HG03060 (cell line): ENCODE measurements at regions not wholly inside any gene's neighbourhood (a gene's known extent, or its start where the extent isn't known, plus 50 kb on each side); places are given as distances from the start of the nearest gene placed in this dataset.
"Not testable (repeated sequence)": the region's sequence is repeated elsewhere in the genome, so short reads cannot be mapped to it uniquely, and the experiment has no call there.

Experiments
- ATAC-seq: cut with Tn5 transposase; IDR thresholded peaks from one replicate; pipeline ENCODE4 v1.9.1; 2021; ENCODE audit warnings: low read depth, moderate number of reproducible peaks; ENCODE audit not compliant: unreplicated experiment

DNA sequence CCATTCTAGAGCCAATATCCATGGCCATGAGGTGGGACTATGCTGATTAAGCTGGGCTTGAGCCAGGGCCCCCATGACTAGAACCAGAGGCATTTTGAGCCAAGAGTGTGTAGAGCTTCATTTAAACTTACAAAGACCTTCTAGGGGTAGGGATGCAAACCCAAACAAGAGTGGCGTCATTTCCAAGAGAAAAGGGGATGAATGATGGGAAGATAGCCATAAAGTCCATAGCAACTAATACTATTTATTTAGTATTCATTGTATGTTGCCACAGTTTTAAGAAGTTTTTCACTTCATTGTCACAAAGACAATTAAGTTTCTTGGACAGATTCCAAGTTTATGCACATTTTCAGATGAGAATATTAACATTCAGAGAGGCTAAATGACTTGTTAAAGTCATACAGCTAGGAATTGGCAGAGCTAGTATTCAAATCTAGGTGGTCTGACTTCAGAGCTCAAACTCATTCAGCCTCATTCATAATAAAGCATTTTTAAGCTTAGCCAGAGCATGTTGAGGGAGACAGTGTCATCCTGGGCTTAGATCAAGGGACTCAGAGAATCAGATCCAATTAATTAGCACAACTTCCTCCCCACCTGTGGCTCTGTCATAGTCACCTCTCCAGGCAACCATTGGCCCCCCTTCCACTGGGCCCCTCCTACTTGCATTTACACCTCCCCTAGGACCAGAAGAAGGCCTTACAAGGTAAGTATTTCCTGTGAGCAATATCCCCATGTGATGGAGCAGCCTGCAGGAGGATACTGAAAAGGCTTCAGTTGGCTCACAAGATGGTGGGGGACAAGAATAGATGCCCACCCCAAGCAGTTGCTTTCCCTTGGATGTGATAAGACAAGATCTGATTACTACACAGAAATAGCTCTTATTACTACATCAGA is 95.0 kb upstream of the PCSK1 start:
- ATAC-seq: no peak

DNA sequence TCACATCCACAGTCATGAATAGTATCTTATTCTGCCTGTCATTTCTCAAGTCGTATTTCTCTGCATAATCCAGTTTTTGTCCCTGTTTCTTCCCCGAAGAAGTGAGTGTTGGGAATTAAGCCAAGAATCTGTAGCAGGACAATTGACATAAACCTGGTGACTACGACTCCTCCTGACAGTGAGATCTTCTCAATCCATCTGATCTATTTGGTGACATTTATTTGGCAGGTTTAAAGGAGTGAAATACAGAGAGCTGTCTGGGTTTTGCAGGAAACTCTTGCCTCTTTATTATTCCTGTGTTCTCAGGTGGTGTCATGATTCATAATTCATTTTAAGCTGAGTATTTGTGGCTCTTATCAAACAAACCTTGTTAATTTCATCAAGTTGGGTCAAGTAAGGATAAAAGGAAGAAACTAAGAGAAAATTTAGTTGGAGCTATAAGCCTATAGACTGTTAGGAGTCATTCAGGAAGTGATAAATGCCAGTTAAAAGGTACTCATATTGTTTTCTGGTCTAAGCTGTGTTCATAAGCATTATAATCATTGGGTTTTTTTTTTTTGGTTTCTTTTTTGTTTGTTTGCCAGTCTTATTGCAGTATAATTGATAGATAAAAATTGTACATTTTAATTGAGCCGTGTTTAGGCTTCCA is 95.9 kb upstream of the PCSK1 start:
- ATAC-seq: no peak

- ATAC-seq: no peak
Measured at GRCh38 chr5:96529559-96529958, 96.5 kb upstream of the PCSK1 start.

DNA sequence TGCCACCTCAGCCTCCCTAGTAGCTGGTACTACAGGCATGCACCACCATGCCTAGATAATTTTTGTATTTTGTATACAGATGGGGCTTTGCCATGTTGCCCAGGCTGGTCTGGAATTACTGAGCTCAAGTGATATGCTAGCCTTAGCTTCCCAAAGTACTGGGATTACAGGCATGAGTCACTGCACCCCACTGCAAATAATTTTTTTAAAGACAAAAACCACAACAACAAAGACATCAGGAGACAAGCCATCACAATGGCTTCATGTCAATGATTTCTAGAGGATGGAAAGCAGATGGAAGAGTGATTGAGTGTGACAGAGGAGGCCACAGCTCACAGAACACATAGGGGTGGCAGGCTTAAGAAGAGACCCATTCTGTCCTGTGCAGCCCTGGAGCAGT is 97.9 kb upstream of the PCSK1 start:
- ATAC-seq: no peak

- ATAC-seq: no peak
Measured at GRCh38 chr5:96533371-96533770, 100.3 kb upstream of the PCSK1 start.

GRCh38 chr5:96537386-96537785 is 104.3 kb upstream of the PCSK1 start:
- ATAC-seq: no peak

GRCh38 chr5:96538808-96539250 is 105.8 kb upstream of the PCSK1 start:
- ATAC-seq: no peak

GRCh38 chr5:96546120-96546519 is 113.1 kb upstream of the PCSK1 start:
- ATAC-seq: no peak

DNA sequence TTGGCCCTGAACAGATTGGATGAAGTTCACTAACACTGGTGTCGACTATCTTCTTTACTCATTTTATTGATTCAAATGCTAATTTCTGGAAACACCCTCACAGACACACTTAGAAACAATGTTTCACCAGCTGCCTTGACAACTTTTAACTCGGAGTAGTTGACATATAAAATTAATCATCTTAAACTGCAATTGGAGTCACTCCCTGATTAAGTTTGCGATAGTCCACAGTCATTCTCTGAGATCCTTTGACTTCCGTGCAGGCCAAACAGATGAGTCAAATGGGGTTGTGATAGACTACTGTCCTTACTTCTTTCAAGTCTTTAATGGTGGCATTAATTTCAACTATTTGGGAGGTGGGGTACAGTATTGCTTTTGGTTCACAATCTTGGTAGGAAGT is 114.4 kb upstream of the PCSK1 start:
- no peak for ATAC-seq

DNA sequence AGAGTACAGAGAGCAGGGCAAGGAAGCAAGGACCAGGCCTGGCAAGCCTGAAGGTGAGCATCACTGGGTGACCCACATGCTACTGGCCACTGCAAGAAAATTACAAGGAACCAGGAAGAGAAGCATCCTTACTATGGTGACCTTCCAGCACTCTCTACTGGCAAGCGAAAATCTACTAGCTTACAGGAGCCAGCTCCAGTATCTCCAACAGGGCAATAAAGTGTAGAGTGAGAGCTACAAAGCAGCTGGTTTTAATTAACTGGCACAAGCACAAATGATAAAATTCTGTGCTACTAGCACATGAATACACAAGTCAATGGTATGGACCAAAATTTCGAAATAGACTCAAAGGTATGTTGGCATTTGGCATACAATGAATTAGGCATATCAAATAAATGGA is 113.3 kb upstream of the CAST start:
- ATAC-seq: no peak

DNA sequence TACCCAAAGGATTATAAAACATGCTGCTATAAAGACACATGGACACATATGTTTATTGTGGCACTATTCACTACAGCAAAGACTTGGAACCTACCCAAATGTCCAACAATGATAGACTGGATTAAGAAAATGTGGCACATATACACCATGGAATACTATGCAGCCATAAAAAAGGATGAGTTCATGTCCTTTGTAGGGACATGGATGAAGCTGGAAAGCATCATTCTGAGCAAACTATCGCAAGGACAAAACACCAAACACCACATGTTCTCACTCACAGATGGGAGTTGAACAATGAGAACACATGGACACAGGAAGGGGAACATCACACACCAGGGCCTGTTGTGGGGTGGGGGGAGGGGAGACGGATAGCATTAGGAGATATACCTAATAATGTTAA is 101.3 kb upstream of the CAST start:
- not testable (repeated sequence) for ATAC-seq

DNA sequence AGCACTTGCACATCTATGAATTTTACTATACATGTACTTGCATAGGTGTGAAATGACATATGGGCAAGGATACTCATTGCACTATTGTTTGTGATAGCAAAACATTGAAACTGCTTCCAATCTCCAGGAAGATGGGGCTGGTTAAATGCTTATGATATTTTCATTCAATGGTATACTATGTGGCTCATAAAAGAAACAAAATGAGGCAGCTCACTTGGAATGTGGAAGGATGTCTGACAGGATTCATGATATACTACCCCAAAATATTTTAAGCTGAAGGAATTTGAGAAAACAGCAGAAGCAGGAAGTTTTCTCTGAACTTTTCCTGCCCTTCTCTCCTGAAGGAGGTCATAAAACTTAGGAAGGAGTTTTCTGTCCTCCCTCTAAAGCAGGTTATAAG is 99.6 kb upstream of the CAST start:
- no peak for ATAC-seq

DNA sequence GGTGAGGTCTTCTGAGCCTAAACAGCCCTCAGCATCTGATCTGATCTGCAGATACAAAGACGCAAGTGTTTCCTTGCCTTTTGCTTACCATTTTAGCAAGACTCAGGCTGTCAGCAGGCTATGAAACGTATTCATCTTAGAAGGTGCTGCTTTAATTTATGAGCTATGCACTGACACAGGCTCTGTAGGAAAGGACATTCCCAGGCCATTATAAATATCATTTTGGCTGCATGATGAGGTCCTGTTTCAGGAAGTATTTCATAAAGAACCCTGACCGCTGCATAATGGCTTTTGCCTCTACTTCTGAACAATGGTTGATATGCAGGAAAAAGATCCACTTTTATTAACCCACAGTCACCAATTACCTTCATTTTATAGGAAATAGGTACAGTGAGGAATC is 98.4 kb upstream of the CAST start:
- ATAC-seq: no peak

GRCh38 chr5:96565582-96566265 is 96.5 kb upstream of the CAST start:
- peak; percentile 56 for ATAC-seq

DNA sequence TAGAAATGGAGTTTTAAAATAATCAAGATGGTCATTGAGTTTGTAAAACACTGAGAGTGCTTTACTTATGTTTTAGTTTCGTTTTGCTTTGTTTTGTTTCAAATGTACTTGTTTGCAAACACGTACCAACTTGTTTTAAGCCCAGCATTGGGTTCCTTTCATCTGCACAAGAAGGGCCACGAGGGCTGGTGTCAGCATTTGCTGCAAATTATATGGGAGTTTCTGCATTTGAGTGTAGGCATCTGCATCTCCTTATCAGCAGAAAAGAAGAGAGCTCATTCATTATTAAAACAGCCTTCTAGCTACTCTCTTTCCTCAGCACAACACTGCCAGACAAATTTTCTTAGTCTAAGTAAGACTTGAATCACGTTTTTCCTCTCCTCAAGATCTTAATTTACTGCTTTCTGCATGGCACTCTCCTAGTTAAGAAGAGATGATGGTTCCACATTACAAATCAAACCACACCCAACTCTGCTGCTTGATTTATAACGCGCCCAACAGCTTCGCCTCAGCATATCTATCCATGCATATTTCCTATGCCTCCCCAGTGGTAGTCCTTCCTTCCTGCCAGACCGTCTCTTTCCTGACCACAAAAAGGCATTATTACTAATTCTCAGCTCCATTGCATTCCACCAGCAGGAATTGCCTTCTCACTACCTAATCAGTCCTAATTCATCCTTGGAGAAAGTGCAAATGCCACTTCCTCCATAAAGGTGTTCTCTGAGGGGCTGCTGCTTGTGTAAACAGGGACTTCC is 95.2 kb upstream of the CAST start:
- no peak for ATAC-seq

GRCh38 chr5:96569332-96569731 is 92.8 kb upstream of the CAST start:
- no peak for ATAC-seq

DNA sequence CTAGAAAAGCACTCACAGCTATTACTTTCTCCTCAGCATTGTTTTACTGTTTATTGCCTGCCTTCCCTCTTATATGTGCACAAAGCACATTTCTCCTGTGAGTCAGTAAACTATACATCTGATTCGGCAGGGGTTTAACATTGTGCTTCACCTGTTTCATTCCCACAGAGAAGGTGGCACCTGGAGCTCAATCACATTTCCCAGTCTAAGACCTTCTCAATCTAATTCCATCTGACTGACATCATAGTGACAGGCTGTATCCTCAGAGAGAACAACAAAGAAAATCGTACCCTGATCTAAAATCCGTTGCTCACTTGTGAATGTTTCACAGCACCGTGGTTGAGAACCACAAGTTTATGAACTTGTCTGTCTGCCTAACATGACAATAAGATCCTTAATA is 92.4 kb upstream of the CAST start:
- no peak for ATAC-seq

- no peak for ATAC-seq
Measured at GRCh38 chr5:96572864-96573512, 89.2 kb upstream of the CAST start.

GRCh38 chr5:96573513-96573894 is 88.7 kb upstream of the CAST start:
- no peak for ATAC-seq

- no peak for ATAC-seq
Measured at GRCh38 chr5:96576876-96577275, 85.3 kb upstream of the CAST start.
